ENCODE measurements at regions not wholly inside any gene's neighbourhood (a gene's known extent, or its start where the extent isn't known, plus 50 kb on each side); places are given as distances from the start of the nearest gene placed in this dataset.

- intact Hi-C loops (cut with micrococcal nuclease) = no loop called here
- Mint-ChIP-seq H3K9me3 (no peaks in the 10 kb centered on the region), H3K27me3 (no peaks in the 10 kb centered on the region), H3K27ac (no peak overlapping the region), H3K36me3 (ENCODE audit: low read depth) (no peaks in the 10 kb centered on the region), H3K4me3 (no peak overlapping the region), H3K4me1 (ENCODE audit: low read depth) (no peaks in the 10 kb centered on the region)
Observed at GRCh38 chr4:149952101-149952500, 126.1 kb upstream of the DCLK2 start.

- intact Hi-C loops (cut with micrococcal nuclease) = no loop called here
- H3K4me3 Mint-ChIP-seq = no peak overlapping the region
- H3K4me1 Mint-ChIP-seq (ENCODE audit: low read depth) = no peaks in the 10 kb centered on the region
- no peaks in the 10 kb centered on the region for H3K9me3 Mint-ChIP-seq
- no peaks in the 10 kb centered on the region for H3K36me3 Mint-ChIP-seq (ENCODE audit: low read depth)
- no peaks in the 10 kb centered on the region for H3K27me3 Mint-ChIP-seq
- no peak overlapping the region for H3K27ac Mint-ChIP-seq
Observed at GRCh38 chr4:149952716-149953115, 125.5 kb upstream of the DCLK2 start.

- Mint-ChIP-seq H3K4me3 (no peak overlapping the region), H3K4me1 (ENCODE audit: low read depth) (no peaks in the 10 kb centered on the region), H3K36me3 (ENCODE audit: low read depth) (no peaks in the 10 kb centered on the region), H3K27ac (no peak overlapping the region), H3K9me3 (no peaks in the 10 kb centered on the region), H3K27me3 (no peaks in the 10 kb centered on the region)
- intact Hi-C loops (cut with micrococcal nuclease) = no loop called here
Observed at GRCh38 chr4:149955780-149956390, 122.4 kb upstream of the DCLK2 start.

GRCh38 chr4:149956678-149957077, 121.6 kb upstream of the DCLK2 start:
- no peaks in the 10 kb centered on the region for H3K4me1 Mint-ChIP-seq (ENCODE audit: low read depth)
- intact Hi-C loops (cut with micrococcal nuclease) = no loop called here
- H3K36me3 Mint-ChIP-seq (ENCODE audit: low read depth) = no peaks in the 10 kb centered on the region
- no peaks in the 10 kb centered on the region for H3K9me3 Mint-ChIP-seq
- H3K27me3 Mint-ChIP-seq = no peaks in the 10 kb centered on the region
- H3K4me3 Mint-ChIP-seq = no peak overlapping the region
- H3K27ac Mint-ChIP-seq = no peak overlapping the region

- Mint-ChIP-seq H3K9me3 (no peaks in the 10 kb centered on the region), H3K27ac (no peak overlapping the region), H3K36me3 (ENCODE audit: low read depth) (no peaks in the 10 kb centered on the region), H3K4me1 (ENCODE audit: low read depth) (peaks cover 11% of the 10 kb centered on the region), H3K4me3 (no peak overlapping the region), H3K27me3 (no peaks in the 10 kb centered on the region)
- intact Hi-C loops (cut with micrococcal nuclease) = no loop called here
Observed at GRCh38 chr4:149961876-149962597, 116.2 kb upstream of the DCLK2 start.

- H3K4me1 Mint-ChIP-seq (ENCODE audit: low read depth) = peaks cover 11% of the 10 kb centered on the region
- H3K27me3 Mint-ChIP-seq = no peaks in the 10 kb centered on the region
- H3K36me3 Mint-ChIP-seq (ENCODE audit: low read depth) = no peaks in the 10 kb centered on the region
- H3K9me3 Mint-ChIP-seq = no peaks in the 10 kb centered on the region
- no peak overlapping the region for H3K27ac Mint-ChIP-seq
- no peak overlapping the region for H3K4me3 Mint-ChIP-seq
- intact Hi-C loops (cut with micrococcal nuclease) = no loop called here
Observed at GRCh38 chr4:149964001-149964796, 114.0 kb upstream of the DCLK2 start.

- Mint-ChIP-seq H3K27me3 (no peaks in the 10 kb centered on the region), H3K27ac (no peak overlapping the region), H3K4me3 (no peak overlapping the region), H3K36me3 (ENCODE audit: low read depth) (no peaks in the 10 kb centered on the region), H3K9me3 (no peaks in the 10 kb centered on the region), H3K4me1 (ENCODE audit: low read depth) (peaks cover 11% of the 10 kb centered on the region)
- intact Hi-C loops (cut with micrococcal nuclease) = no loop called here
Observed at GRCh38 chr4:149965206-149965605, 113.0 kb upstream of the DCLK2 start.

GRCh38 chr4:149972407-149972806, 105.8 kb upstream of the DCLK2 start:
- Mint-ChIP-seq H3K36me3 (ENCODE audit: low read depth) (no peaks in the 10 kb centered on the region), H3K27me3 (no peaks in the 10 kb centered on the region), H3K4me1 (ENCODE audit: low read depth) (no peaks in the 10 kb centered on the region), H3K9me3 (no peaks in the 10 kb centered on the region), H3K27ac (no peak overlapping the region), H3K4me3 (no peak overlapping the region)
- intact Hi-C loops (cut with micrococcal nuclease) = no loop called here

GRCh38 chr4:149973181-149973580, 105.1 kb upstream of the DCLK2 start:
- Mint-ChIP-seq H3K4me1 (ENCODE audit: low read depth) (no peaks in the 10 kb centered on the region), H3K4me3 (no peak overlapping the region), H3K27me3 (no peaks in the 10 kb centered on the region), H3K27ac (no peak overlapping the region), H3K9me3 (no peaks in the 10 kb centered on the region), H3K36me3 (ENCODE audit: low read depth) (no peaks in the 10 kb centered on the region)
- intact Hi-C loops (cut with micrococcal nuclease) = no loop called here

- Mint-ChIP-seq H3K27me3 (no peaks in the 10 kb centered on the region), H3K4me3 (no peak overlapping the region), H3K27ac (no peak overlapping the region), H3K36me3 (ENCODE audit: low read depth) (no peaks in the 10 kb centered on the region), H3K9me3 (no peaks in the 10 kb centered on the region), H3K4me1 (ENCODE audit: low read depth) (no peaks in the 10 kb centered on the region)
- intact Hi-C loops (cut with micrococcal nuclease) = no loop called here
Observed at GRCh38 chr4:149975172-149975571, 103.1 kb upstream of the DCLK2 start.

- no peaks in the 10 kb centered on the region for H3K27me3 Mint-ChIP-seq
- no peaks in the 10 kb centered on the region for H3K36me3 Mint-ChIP-seq (ENCODE audit: low read depth)
- H3K27ac Mint-ChIP-seq = no peak overlapping the region
- intact Hi-C loops (cut with micrococcal nuclease) = loop anchor here (1.0 to 5.0 kb wide), 2 partner anchors 263 to 887 kb away; no protein-coding TSS in a partner anchor
- H3K4me3 Mint-ChIP-seq = no peak overlapping the region
- no peaks in the 10 kb centered on the region for H3K9me3 Mint-ChIP-seq
- no peaks in the 10 kb centered on the region for H3K4me1 Mint-ChIP-seq (ENCODE audit: low read depth)
Observed at GRCh38 chr4:149980121-149980682, 98.0 kb upstream of the DCLK2 start.

- no peaks in the 10 kb centered on the region for H3K4me1 Mint-ChIP-seq (ENCODE audit: low read depth)
- intact Hi-C loops (cut with micrococcal nuclease) = loop anchor here (1.0 to 5.0 kb wide), 2 partner anchors 262 to 886 kb away; no protein-coding TSS in a partner anchor
- H3K4me3 Mint-ChIP-seq = no peak overlapping the region
- no peaks in the 10 kb centered on the region for H3K27me3 Mint-ChIP-seq
- no peak overlapping the region for H3K27ac Mint-ChIP-seq
- no peaks in the 10 kb centered on the region for H3K9me3 Mint-ChIP-seq
- H3K36me3 Mint-ChIP-seq (ENCODE audit: low read depth) = no peaks in the 10 kb centered on the region
Observed at GRCh38 chr4:149980941-149981340, 97.3 kb upstream of the DCLK2 start.

GRCh38 chr4:149983401-149983800, 94.8 kb upstream of the DCLK2 start:
- Mint-ChIP-seq H3K27me3 (no peaks in the 10 kb centered on the region), H3K9me3 (no peaks in the 10 kb centered on the region), H3K36me3 (ENCODE audit: low read depth) (no peaks in the 10 kb centered on the region), H3K27ac (no peak overlapping the region), H3K4me1 (ENCODE audit: low read depth) (no peaks in the 10 kb centered on the region), H3K4me3 (no peak overlapping the region)
- intact Hi-C loops (cut with micrococcal nuclease) = loop anchor here (5.0 kb wide), 1 partner anchor 884 kb away; no protein-coding TSS in a partner anchor

- H3K36me3 Mint-ChIP-seq (ENCODE audit: low read depth) = no peaks in the 10 kb centered on the region
- H3K27ac Mint-ChIP-seq = no peak overlapping the region
- H3K4me3 Mint-ChIP-seq = no peak overlapping the region
- no peaks in the 10 kb centered on the region for H3K4me1 Mint-ChIP-seq (ENCODE audit: low read depth)
- H3K9me3 Mint-ChIP-seq = no peaks in the 10 kb centered on the region
- no peaks in the 10 kb centered on the region for H3K27me3 Mint-ChIP-seq
- intact Hi-C loops (cut with micrococcal nuclease) = loop anchor here (5.0 kb wide), 1 partner anchor 883 kb away; no protein-coding TSS in a partner anchor
Observed at GRCh38 chr4:149983931-149984330, 94.3 kb upstream of the DCLK2 start.
